ENCODE measurements at regions not wholly inside any gene's neighbourhood (a gene's known extent, or its start where the extent isn't known, plus 50 kb on each side); places are given as distances from the start of the nearest gene placed in this dataset.

- TF ChIP-seq POLR2A (IDR thresholded peaks at IDR 0.05; ENCODE audit: low read depth, low read length), result no peak
- TF ChIP-seq POLR2AphosphoS5 (IDR thresholded peaks at IDR 0.05; ENCODE audit: insufficient read depth, low read depth, low read length), result no peak
- no peak for TF ChIP-seq EZH2 (IDR thresholded peaks at IDR 0.05; ENCODE audit: borderline replicate concordance, low read depth, low read length, severe bottlenecking)
- TF ChIP-seq, protein P1, sequence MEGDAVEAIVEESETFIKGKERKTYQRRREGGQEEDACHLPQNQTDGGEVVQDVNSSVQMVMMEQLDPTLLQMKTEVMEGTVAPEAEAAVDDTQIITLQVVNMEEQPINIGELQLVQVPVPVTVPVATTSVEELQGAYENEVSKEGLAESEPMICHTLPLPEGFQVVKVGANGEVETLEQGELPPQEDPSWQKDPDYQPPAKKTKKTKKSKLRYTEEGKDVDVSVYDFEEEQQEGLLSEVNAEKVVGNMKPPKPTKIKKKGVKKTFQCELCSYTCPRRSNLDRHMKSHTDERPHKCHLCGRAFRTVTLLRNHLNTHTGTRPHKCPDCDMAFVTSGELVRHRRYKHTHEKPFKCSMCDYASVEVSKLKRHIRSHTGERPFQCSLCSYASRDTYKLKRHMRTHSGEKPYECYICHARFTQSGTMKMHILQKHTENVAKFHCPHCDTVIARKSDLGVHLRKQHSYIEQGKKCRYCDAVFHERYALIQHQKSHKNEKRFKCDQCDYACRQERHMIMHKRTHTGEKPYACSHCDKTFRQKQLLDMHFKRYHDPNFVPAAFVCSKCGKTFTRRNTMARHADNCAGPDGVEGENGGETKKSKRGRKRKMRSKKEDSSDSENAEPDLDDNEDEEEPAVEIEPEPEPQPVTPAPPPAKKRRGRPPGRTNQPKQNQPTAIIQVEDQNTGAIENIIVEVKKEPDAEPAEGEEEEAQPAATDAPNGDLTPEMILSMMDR (IDR thresholded peaks at IDR 0.05; ENCODE audit: extremely low read depth in 1 of 2, insufficient read depth in 1 of 2, low read depth in 1 of 2, low read length in 2 of 2), result no peak
Observed at GRCh38 chr6:11639376-11640235, 102.1 kb downstream of the TMEM170B start.

Data from endothelial cell of umbilical vein (primary cell).